Stimulated activated CD4-positive, alpha-beta T cell treated with anti-CD3 and anti-CD28 coated beads, Interleukin-2, amount 100 ng/mL, for 24 hours (primary cell): ENCODE measurements at regions not wholly inside any gene's neighbourhood (a gene's known extent, or its start where the extent isn't known, plus 50 kb on each side); places are given as distances from the start of the nearest gene placed in this dataset.
"Not testable (repeated sequence)": the region's sequence is repeated elsewhere in the genome, so short reads cannot be mapped to it uniquely, and the experiment has no call there.

Source experiments
- DNase-seq, 2 donors: peaks; one replicate each; pipeline ENCODE4 v3.0.0-alpha.2; 2020

GRCh38 chr7:106562711-106563366 lies 98.1 kb downstream of the CCDC71L start:
- no peak for DNase-seq

- DNase-seq, result no peak
These were observed 99.1 kb downstream of the CCDC71L start for GRCh38 chr7:106561666-106562411.

- DNase-seq, result no peak
These were observed 99.8 kb downstream of the CCDC71L start for GRCh38 chr7:106561151-106561550.

GRCh38 chr7:106560482-106560881 lies 100.5 kb downstream of the CCDC71L start:
- no peak for DNase-seq

GRCh38 chr7:106556244-106556643 lies 104.7 kb downstream of the CCDC71L start:
- DNase-seq, result not testable (repeated sequence)

GRCh38 chr7:106554623-106555022 lies 106.3 kb downstream of the CCDC71L start:
- DNase-seq, result not testable (repeated sequence)

- DNase-seq, result no peak
These were observed 107.5 kb downstream of the CCDC71L start for GRCh38 chr7:106553446-106553836.

GRCh38 chr7:106552645-106553445 lies 108.1 kb downstream of the CCDC71L start:
- no peak for DNase-seq

GRCh38 chr7:106551936-106552335 lies 109.0 kb downstream of the CCDC71L start:
- DNase-seq, result no peak

GRCh38 chr7:106548491-106548890 lies 112.5 kb downstream of the CCDC71L start:
- DNase-seq, result no peak

- no peak for DNase-seq
These were observed 115.7 kb downstream of the CCDC71L start for GRCh38 chr7:106545275-106545674.

- no peak for DNase-seq
These were observed 117.7 kb downstream of the CCDC71L start for GRCh38 chr7:106543221-106543757.

GRCh38 chr7:106542550-106543220 lies 118.3 kb downstream of the CCDC71L start:
- DNase-seq, result peak; percentile 38 to 61

- DNase-seq, result no peak
These were observed 122.3 kb downstream of the CCDC71L start for GRCh38 chr7:106538638-106539037.

GRCh38 chr7:106537119-106537518 lies 123.8 kb downstream of the CCDC71L start:
- DNase-seq, result no peak

- DNase-seq, result no peak
These were observed 124.9 kb downstream of the CCDC71L start for GRCh38 chr7:106536079-106536478.

GRCh38 chr7:106535234-106535932 lies 125.6 kb downstream of the CCDC71L start:
- no peak for DNase-seq

- no peak for DNase-seq
These were observed 126.6 kb downstream of the CCDC71L start for GRCh38 chr7:106534271-106534846.

GRCh38 chr7:106530183-106530582 lies 130.8 kb downstream of the CCDC71L start:
- DNase-seq, result not testable (repeated sequence)

GRCh38 chr7:106526617-106527016 lies 134.3 kb downstream of the CCDC71L start:
- not testable (repeated sequence) for DNase-seq

- DNase-seq, result no peak
These were observed 136.3 kb downstream of the CCDC71L start for GRCh38 chr7:106524690-106525059.

GRCh38 chr7:106523482-106523881 lies 137.5 kb downstream of the CCDC71L start:
- DNase-seq, result no peak
